Suprapubic skin (tissue), 4 donors: ENCODE measurements at regions not wholly inside any gene's neighbourhood (a gene's known extent, or its start where the extent isn't known, plus 50 kb on each side); places are given as distances from the start of the nearest gene placed in this dataset.

Source experiments
- DNase-seq, 2 donors: peaks; one replicate each; pipeline ENCODE4 v3.0.0-alpha.2; 2019; ENCODE audit warnings: low spot score in 2 of 2
- H3K27ac ChIP-seq: fragments of 200-600 bp; sonication (generic); one replicate; pipeline ENCODE4 v1.5.1; 2019
- H3K27me3 ChIP-seq: fragments of 200-600 bp; sonication (generic); one replicate; pipeline ENCODE4 v1.5.1; 2019
- H3K36me3 ChIP-seq: fragments of 200-600 bp; sonication (generic); one replicate; pipeline ENCODE4 v1.5.1; 2019
- H3K4me1 ChIP-seq: fragments of 200-600 bp; sonication (generic); one replicate; pipeline ENCODE4 v1.5.1; 2019
- H3K4me3 ChIP-seq: fragments of 200-600 bp; sonication (generic); one replicate; pipeline ENCODE4 v1.5.1; 2019; ENCODE audit warnings: mild to moderate bottlenecking
- H3K9me3 ChIP-seq: fragments of 200-600 bp; sonication (generic); one replicate; pipeline ENCODE4 v1.5.1; 2019
- CTCF ChIP-seq, 2 donors: fragments of 200-600 bp in 1 of 2; fragments of 450-650 bp in 1 of 2; sonication (generic) in 1 of 2; IDR thresholded peaks; one replicate each; pipeline ENCODE4 v1.5.1; 2016 to 2019; ENCODE audit warnings: antibody characterized with exemption in 2 of 2, mild to moderate bottlenecking in 1 of 2, moderate library complexity in 1 of 2
- EP300 ChIP-seq: sonication (generic); formaldehyde crosslinking; IDR thresholded peaks from one replicate; pipeline ENCODE4 v1.6.1; 2017; ENCODE audit warnings: antibody characterized with exemption
- POLR2A ChIP-seq, 2 donors: fragments of 450-650 bp; IDR thresholded peaks; one replicate each; pipeline ENCODE4 v1.6.1; 2017; ENCODE audit warnings: antibody characterized with exemption in 2 of 2, mild to moderate bottlenecking in 2 of 2, moderate library complexity in 2 of 2
- POLR2AphosphoS5 ChIP-seq, 3 donors: sonication (generic); formaldehyde crosslinking; IDR thresholded peaks; one replicate each; pipeline ENCODE4 v1.6.1; 2017; ENCODE audit warnings: antibody characterized with exemption in 3 of 3
- WGBS: methylation state at CpG from one replicate; pipeline ENCODE4 v1.1.5; 2018; 5-methylcytosine and 5-hydroxymethylcytosine counted together

GRCh38 chr17:53191878-53192277 is 630.8 kb upstream of the KIF2B start:
- Histone ChIP-seq H3K27ac (no peak overlapping the region), H3K9me3 (no peaks in the 10 kb centered on the region), H3K36me3 (no peaks in the 10 kb centered on the region), H3K4me3 (no peak overlapping the region), H3K4me1 (no peaks in the 10 kb centered on the region), H3K27me3 (no peaks in the 10 kb centered on the region)
- TF ChIP-seq CTCF (IDR thresholded peaks at IDR 0.05) (no peak), POLR2AphosphoS5 (IDR thresholded peaks at IDR 0.05) (no peak), EP300 (no peak), POLR2A (IDR thresholded peaks at IDR 0.05) (no peak)
- no peak for DNase-seq

GRCh38 chr17:53186001-53186400 is 636.7 kb upstream of the KIF2B start:
- no peak overlapping the region for H3K27ac ChIP-seq
- no peak for TF ChIP-seq POLR2A (IDR thresholded peaks at IDR 0.05)
- no peak for TF ChIP-seq EP300
- TF ChIP-seq POLR2AphosphoS5 (IDR thresholded peaks at IDR 0.05), result no peak
- no peak for TF ChIP-seq CTCF (IDR thresholded peaks at IDR 0.05)
- WGBS, result 43% methylated on average over 2 of the region's 2 CpGs
- DNase-seq, result no peak
- H3K36me3 ChIP-seq, result no peaks in the 10 kb centered on the region
- no peaks in the 10 kb centered on the region for H3K27me3 ChIP-seq
- no peaks in the 10 kb centered on the region for H3K4me1 ChIP-seq
- H3K9me3 ChIP-seq, result peaks cover 14% of the 10 kb centered on the region
- H3K4me3 ChIP-seq, result no peak overlapping the region

- Histone ChIP-seq H3K4me3 (no peak overlapping the region), H3K27ac (no peak overlapping the region)
- no peak for TF ChIP-seq POLR2A (IDR thresholded peaks at IDR 0.05)
- TF ChIP-seq EP300, result no peak
- TF ChIP-seq POLR2AphosphoS5 (IDR thresholded peaks at IDR 0.05), result no peak
- TF ChIP-seq CTCF (IDR thresholded peaks at IDR 0.05), result no peak
Measured at GRCh38 chr17:53176629-53177028, 646.1 kb upstream of the KIF2B start.

GRCh38 chr17:53168413-53168812 is 654.3 kb upstream of the KIF2B start:
- Histone ChIP-seq H3K9me3 (no peaks in the 10 kb centered on the region), H3K27ac (no peak overlapping the region), H3K4me1 (no peaks in the 10 kb centered on the region), H3K4me3 (no peak overlapping the region), H3K27me3 (no peaks in the 10 kb centered on the region), H3K36me3 (no peaks in the 10 kb centered on the region)
- TF ChIP-seq POLR2A (IDR thresholded peaks at IDR 0.05), result no peak
- TF ChIP-seq CTCF (IDR thresholded peaks at IDR 0.05), result no peak
- TF ChIP-seq POLR2AphosphoS5 (IDR thresholded peaks at IDR 0.05), result no peak
- no peak for TF ChIP-seq EP300
- DNase-seq, result no peak
- 83% methylated on average over 1 of the region's 1 CpG for WGBS

More at GRCh38 chr17:53176629-53177028, 646.1 kb upstream of the KIF2B start:
- no peaks in the 10 kb centered on the region for H3K36me3 ChIP-seq
- H3K9me3 ChIP-seq, result peaks cover 8% of the 10 kb centered on the region
- H3K4me1 ChIP-seq, result no peaks in the 10 kb centered on the region
- H3K27me3 ChIP-seq, result no peaks in the 10 kb centered on the region
- no peak for DNase-seq

- no peaks in the 10 kb centered on the region for H3K4me1 ChIP-seq
- WGBS, result 54% methylated on average over 1 of the region's 1 CpG
- no peaks in the 10 kb centered on the region for H3K9me3 ChIP-seq
- no peak for TF ChIP-seq POLR2A (IDR thresholded peaks at IDR 0.05)
- no peak for TF ChIP-seq EP300
- no peak for TF ChIP-seq CTCF (IDR thresholded peaks at IDR 0.05)
- TF ChIP-seq POLR2AphosphoS5 (IDR thresholded peaks at IDR 0.05), result no peak
- H3K4me3 ChIP-seq, result no peak overlapping the region
- no peaks in the 10 kb centered on the region for H3K27me3 ChIP-seq
- DNase-seq, result no peak
- no peaks in the 10 kb centered on the region for H3K36me3 ChIP-seq
- no peak overlapping the region for H3K27ac ChIP-seq
Measured at GRCh38 chr17:53166731-53167130, 656.0 kb upstream of the KIF2B start.
